Natural killer cell (primary cell): ENCODE measurements at regions not wholly inside any gene's neighbourhood (a gene's known extent, or its start where the extent isn't known, plus 50 kb on each side); places are given as distances from the start of the nearest gene placed in this dataset.

Experiments
- ATAC-seq, 3 donors: fragments of 150-1000 bp in 2 of 3; fragments of 200-7000 bp in 1 of 3; cut with Tn5 transposase; 1 replicate in 1 of 3; 2 replicates in 2 of 3; pipeline ENCODE4 v1.10.0; 2021; ENCODE audit warnings: mild to moderate bottlenecking in 2 of 3, moderate library complexity in 2 of 3
- DNase-seq, 2 donors: peaks; one replicate each; pipeline versions ENCODE4 v3.0.0 to v3.0.0-alpha.2; 2013 to 2021; ENCODE audit warnings: mixed read lengths in 1 of 2
- H3K27ac ChIP-seq: one replicate; pipeline ENCODE4 v1.5.1; 2013; ENCODE audit warnings: mild to moderate bottlenecking, low read length
- H3K27me3 ChIP-seq: one replicate; pipeline ENCODE4 v1.6.1; 2013; ENCODE audit warnings: low read length; ENCODE audit not compliant: control insufficient read depth, insufficient read depth
- H3K36me3 ChIP-seq: one replicate; pipeline ENCODE4 v1.6.1; 2013; ENCODE audit warnings: low read length; ENCODE audit not compliant: control insufficient read depth, insufficient read depth
- H3K4me1 ChIP-seq: one replicate; pipeline ENCODE4 v1.6.1; 2013; ENCODE audit warnings: low read length; ENCODE audit not compliant: control insufficient read depth, insufficient read depth
- H3K4me3 ChIP-seq: one replicate; pipeline ENCODE4 v1.5.1; 2013; ENCODE audit warnings: low read length
- H3K9me3 ChIP-seq: one replicate; pipeline ENCODE4 v1.6.1; 2013; ENCODE audit warnings: low read length; ENCODE audit not compliant: control insufficient read depth, insufficient read depth
- H3K27ac Mint-ChIP-seq, 2 donors: one replicate each; pipeline ENCODE4 v1.8.0; 2022; ENCODE audit warnings: mild to moderate bottlenecking in 2 of 2, mixed read lengths in 2 of 2, moderate library complexity in 1 of 2
- H3K27me3 Mint-ChIP-seq, 2 donors: one replicate each; pipeline ENCODE4 v1.8.0; 2022; ENCODE audit warnings: low read depth in 2 of 2, mixed read lengths in 2 of 2
- H3K36me3 Mint-ChIP-seq: one replicate; pipeline ENCODE4 v1.8.0; 2022; ENCODE audit warnings: mixed read lengths
- H3K4me1 Mint-ChIP-seq, 2 donors: one replicate each; pipeline ENCODE4 v1.8.0; 2022; ENCODE audit warnings: mixed read lengths in 2 of 2
- H3K4me3 Mint-ChIP-seq: one replicate; pipeline ENCODE4 v1.8.0; 2022; ENCODE audit warnings: mild to moderate bottlenecking, moderate library complexity, mixed read lengths
- H3K9me3 Mint-ChIP-seq, 2 donors: one replicate each; pipeline ENCODE4 v1.8.0; 2022; ENCODE audit warnings: mixed read lengths in 2 of 2
- WGBS: methylation state at CpG from one replicate; pipeline ENCODE4 v1.1.7; 2013; ENCODE audit warnings: missing lambda C conversion rate; ENCODE audit not compliant: insufficient coverage; 5-methylcytosine and 5-hydroxymethylcytosine counted together
- intact Hi-C: fragments of 100-400 bp; cut with micrococcal nuclease; formaldehyde crosslinking; loops from one replicate; pipeline ENCODE4 v1.14.2; 2022
- TF ChIP-seq, protein P1 (sequence below): fragments of 200-600 bp; IDR thresholded peaks from one replicate; pipeline ENCODE4 v1.8.0; 2022; ENCODE audit warnings: antibody characterized with exemption

- Histone ChIP-seq H3K4me1 (no peaks in the 10 kb centered on the region), H3K9me3 (peaks cover 2% of the 10 kb centered on the region), H3K27ac (no peak overlapping the region), H3K36me3 (no peaks in the 10 kb centered on the region), H3K27me3 (no peaks in the 10 kb centered on the region), H3K4me3 (no peak overlapping the region)
- H3K27ac Mint-ChIP-seq: no peak overlapping the region
- no peaks in the 10 kb centered on the region for H3K36me3 Mint-ChIP-seq
- TF ChIP-seq, protein P1, sequence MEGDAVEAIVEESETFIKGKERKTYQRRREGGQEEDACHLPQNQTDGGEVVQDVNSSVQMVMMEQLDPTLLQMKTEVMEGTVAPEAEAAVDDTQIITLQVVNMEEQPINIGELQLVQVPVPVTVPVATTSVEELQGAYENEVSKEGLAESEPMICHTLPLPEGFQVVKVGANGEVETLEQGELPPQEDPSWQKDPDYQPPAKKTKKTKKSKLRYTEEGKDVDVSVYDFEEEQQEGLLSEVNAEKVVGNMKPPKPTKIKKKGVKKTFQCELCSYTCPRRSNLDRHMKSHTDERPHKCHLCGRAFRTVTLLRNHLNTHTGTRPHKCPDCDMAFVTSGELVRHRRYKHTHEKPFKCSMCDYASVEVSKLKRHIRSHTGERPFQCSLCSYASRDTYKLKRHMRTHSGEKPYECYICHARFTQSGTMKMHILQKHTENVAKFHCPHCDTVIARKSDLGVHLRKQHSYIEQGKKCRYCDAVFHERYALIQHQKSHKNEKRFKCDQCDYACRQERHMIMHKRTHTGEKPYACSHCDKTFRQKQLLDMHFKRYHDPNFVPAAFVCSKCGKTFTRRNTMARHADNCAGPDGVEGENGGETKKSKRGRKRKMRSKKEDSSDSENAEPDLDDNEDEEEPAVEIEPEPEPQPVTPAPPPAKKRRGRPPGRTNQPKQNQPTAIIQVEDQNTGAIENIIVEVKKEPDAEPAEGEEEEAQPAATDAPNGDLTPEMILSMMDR: no peak
- no peak overlapping the region for H3K4me3 Mint-ChIP-seq
- DNase-seq (no peak), ATAC-seq (no peak)
- H3K27me3 Mint-ChIP-seq: no peaks in the 10 kb centered on the region
- no peaks in the 10 kb centered on the region for H3K4me1 Mint-ChIP-seq
- H3K9me3 Mint-ChIP-seq: peaks cover 4 to 8% of the 10 kb centered on the region in 2 donors
- intact Hi-C loops: no loop called here
- 80% methylated on average over 2 of the region's 2 CpGs for WGBS
These were observed 189.9 kb upstream of the DCC start for GRCh38 chr18:52150050-52150449.

DNA sequence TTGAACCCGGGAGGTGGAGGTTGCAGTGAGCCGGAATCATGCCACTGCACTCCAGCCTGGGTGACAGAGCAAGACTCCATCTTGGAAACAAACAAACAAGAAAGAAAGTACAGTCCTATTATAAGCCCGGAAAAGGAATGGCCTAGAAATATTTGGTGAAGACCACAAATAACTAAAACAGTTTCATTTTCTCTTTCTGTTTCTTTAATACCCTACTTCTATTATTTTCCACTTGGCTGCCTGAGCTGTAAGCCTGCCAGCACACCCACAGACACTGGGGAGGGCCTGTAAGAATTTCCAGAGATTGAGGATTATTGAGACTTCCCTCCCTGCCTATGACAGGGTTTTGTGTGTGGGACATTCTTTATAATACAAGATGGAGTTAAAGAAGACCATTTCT is 188.0 kb upstream of the DCC start:
- Mint-ChIP-seq H3K4me1 (no peaks in the 10 kb centered on the region), H3K27me3 (no peaks in the 10 kb centered on the region), H3K36me3 (no peaks in the 10 kb centered on the region), H3K9me3 (peaks cover 4 to 8% of the 10 kb centered on the region in 2 donors), H3K4me3 (no peak overlapping the region), H3K27ac (no peak overlapping the region)
- Histone ChIP-seq H3K36me3 (no peaks in the 10 kb centered on the region), H3K4me1 (no peaks in the 10 kb centered on the region), H3K4me3 (no peak overlapping the region), H3K9me3 (peaks cover 2% of the 10 kb centered on the region), H3K27me3 (no peaks in the 10 kb centered on the region), H3K27ac (no peak overlapping the region)
- ATAC-seq (no peak), DNase-seq (no peak)
- 86% methylated on average over 3 of the region's 3 CpGs for WGBS
- TF ChIP-seq, protein P1: no peak
- intact Hi-C loops: no loop called here

- ATAC-seq (no peak), DNase-seq (no peak)
- H3K9me3 Mint-ChIP-seq: peaks cover 5 to 6% of the 10 kb centered on the region in 2 donors
- no peak overlapping the region for H3K27ac ChIP-seq
- no peaks in the 10 kb centered on the region for H3K4me1 Mint-ChIP-seq
- H3K4me1 ChIP-seq: no peaks in the 10 kb centered on the region
- no peaks in the 10 kb centered on the region for H3K27me3 ChIP-seq
- TF ChIP-seq, protein P1: no peak
- H3K36me3 Mint-ChIP-seq: no peaks in the 10 kb centered on the region
- peaks cover 2% of the 10 kb centered on the region for H3K9me3 ChIP-seq
- intact Hi-C loops: no loop called here
- no peaks in the 10 kb centered on the region for H3K36me3 ChIP-seq
- no peak overlapping the region for H3K27ac Mint-ChIP-seq
- H3K4me3 ChIP-seq: no peak overlapping the region
- no peaks in the 10 kb centered on the region for H3K27me3 Mint-ChIP-seq
- no peak overlapping the region for H3K4me3 Mint-ChIP-seq
These were observed 183.8 kb upstream of the DCC start for GRCh38 chr18:52156166-52156565.

GRCh38 chr18:52160636-52161035 is 179.4 kb upstream of the DCC start:
- Mint-ChIP-seq H3K36me3 (no peaks in the 10 kb centered on the region), H3K4me3 (no peak overlapping the region), H3K27me3 (no peaks in the 10 kb centered on the region), H3K4me1 (no peaks in the 10 kb centered on the region), H3K9me3 (peaks cover 10 to 17% of the 10 kb centered on the region in 2 donors), H3K27ac (no peak overlapping the region)
- Histone ChIP-seq H3K36me3 (no peaks in the 10 kb centered on the region), H3K4me3 (no peak overlapping the region), H3K27ac (no peak overlapping the region), H3K9me3 (no peaks in the 10 kb centered on the region), H3K4me1 (no peaks in the 10 kb centered on the region), H3K27me3 (no peaks in the 10 kb centered on the region)
- intact Hi-C loops: no loop called here
- WGBS: 79% methylated on average over 2 of the region's 2 CpGs
- TF ChIP-seq, protein P1: no peak
- no peak for ATAC-seq
- DNase-seq: no peak
